ENCODE measurements at regions not wholly inside any gene's neighbourhood (a gene's known extent, or its start where the extent isn't known, plus 50 kb on each side); places are given as distances from the start of the nearest gene placed in this dataset.

- DNase-seq (no peak), ATAC-seq (no peak)
- Histone ChIP-seq H3K27ac (ENCODE audit: low read length) (no peak overlapping the region), H3K36me3 (ENCODE audit: control insufficient read depth, insufficient read depth, low read length) (no peaks in the 10 kb centered on the region), H3K4me1 (ENCODE audit: control insufficient read depth, insufficient read depth, low read length) (no peaks in the 10 kb centered on the region), H3K4me3 (ENCODE audit: low read length) (no peak overlapping the region), H3K27me3 (ENCODE audit: control insufficient read depth, insufficient read depth, low read length) (no peaks in the 10 kb centered on the region), H3K9me3 (ENCODE audit: control insufficient read depth, insufficient read depth, low read length) (no peaks in the 10 kb centered on the region)
- TF ChIP-seq CTCF (IDR thresholded peaks at IDR 0.05), result no peak
- Mint-ChIP-seq H3K36me3 (no peaks in the 10 kb centered on the region), H3K27ac (no peak overlapping the region), H3K27me3 (ENCODE audit: low read depth in 2 of 2) (no peaks in the 10 kb centered on the region), H3K9me3 (peaks cover 10% of the 10 kb centered on the region in 2 donors), H3K4me1 (no peaks in the 10 kb centered on the region), H3K4me3 (no peak overlapping the region)
- intact Hi-C loops (cut with micrococcal nuclease), result no loop called here
- WGBS (ENCODE audit: insufficient coverage), result 77% methylated on average over 5 of the region's 5 CpGs
These were observed 470.9 kb downstream of the TFAP2A start for GRCh38 chr6:9943986-9944385.

GRCh38 chr6:9943026-9943425, 471.8 kb downstream of the TFAP2A start:
- H3K36me3 ChIP-seq (ENCODE audit: control insufficient read depth, insufficient read depth, low read length), result no peaks in the 10 kb centered on the region
- 78% methylated on average over 9 of the region's 9 CpGs for WGBS (ENCODE audit: insufficient coverage)

GRCh38 chr6:9942131-9942530, 472.7 kb downstream of the TFAP2A start:
- H3K27ac Mint-ChIP-seq, result no peak overlapping the region
- 96% methylated on average over 26 of the region's 26 CpGs for WGBS (ENCODE audit: insufficient coverage)
- H3K27me3 ChIP-seq (ENCODE audit: control insufficient read depth, insufficient read depth, low read length), result no peaks in the 10 kb centered on the region
- H3K27ac ChIP-seq (ENCODE audit: low read length), result no peak overlapping the region
- DNase-seq (no peak), ATAC-seq (no peak)
- H3K9me3 Mint-ChIP-seq, result peaks cover 5 to 7% of the 10 kb centered on the region in 2 donors
- H3K4me1 ChIP-seq (ENCODE audit: control insufficient read depth, insufficient read depth, low read length), result no peaks in the 10 kb centered on the region
- no peaks in the 10 kb centered on the region for H3K9me3 ChIP-seq (ENCODE audit: control insufficient read depth, insufficient read depth, low read length)
- intact Hi-C loops (cut with micrococcal nuclease), result no loop called here
- H3K4me3 ChIP-seq (ENCODE audit: low read length), result no peak overlapping the region
- H3K36me3 ChIP-seq (ENCODE audit: control insufficient read depth, insufficient read depth, low read length), result no peaks in the 10 kb centered on the region
- no peaks in the 10 kb centered on the region for H3K36me3 Mint-ChIP-seq
- H3K4me1 Mint-ChIP-seq, result no peaks in the 10 kb centered on the region
- H3K4me3 Mint-ChIP-seq, result no peak overlapping the region
- H3K27me3 Mint-ChIP-seq (ENCODE audit: low read depth in 2 of 2), result no peaks in the 10 kb centered on the region
- TF ChIP-seq CTCF (IDR thresholded peaks at IDR 0.05), result no peak

More at GRCh38 chr6:9943026-9943425, 471.8 kb downstream of the TFAP2A start:
- Mint-ChIP-seq H3K36me3 (no peaks in the 10 kb centered on the region), H3K4me3 (no peak overlapping the region), H3K4me1 (no peaks in the 10 kb centered on the region), H3K27ac (no peak overlapping the region), H3K9me3 (peaks cover 8 to 12% of the 10 kb centered on the region in 2 donors), H3K27me3 (ENCODE audit: low read depth in 2 of 2) (no peaks in the 10 kb centered on the region)
- ATAC-seq (no peak), DNase-seq (no peak)
- H3K27ac ChIP-seq (ENCODE audit: low read length), result no peak overlapping the region
- no peaks in the 10 kb centered on the region for H3K4me1 ChIP-seq (ENCODE audit: control insufficient read depth, insufficient read depth, low read length)
- intact Hi-C loops (cut with micrococcal nuclease), result no loop called here
- no peak for TF ChIP-seq CTCF (IDR thresholded peaks at IDR 0.05)
- no peak overlapping the region for H3K4me3 ChIP-seq (ENCODE audit: low read length)
- no peaks in the 10 kb centered on the region for H3K9me3 ChIP-seq (ENCODE audit: control insufficient read depth, insufficient read depth, low read length)
- no peaks in the 10 kb centered on the region for H3K27me3 ChIP-seq (ENCODE audit: control insufficient read depth, insufficient read depth, low read length)

- no peaks in the 10 kb centered on the region for H3K27me3 ChIP-seq (ENCODE audit: control insufficient read depth, insufficient read depth, low read length)
- Mint-ChIP-seq H3K4me1 (no peaks in the 10 kb centered on the region), H3K27me3 (ENCODE audit: low read depth in 2 of 2) (no peaks in the 10 kb centered on the region), H3K9me3 (peaks cover 2 to 5% of the 10 kb centered on the region in 2 donors), H3K4me3 (no peak overlapping the region), H3K27ac (no peak overlapping the region), H3K36me3 (no peaks in the 10 kb centered on the region)
- H3K4me3 ChIP-seq (ENCODE audit: low read length), result no peak overlapping the region
- no peaks in the 10 kb centered on the region for H3K4me1 ChIP-seq (ENCODE audit: control insufficient read depth, insufficient read depth, low read length)
- H3K9me3 ChIP-seq (ENCODE audit: control insufficient read depth, insufficient read depth, low read length), result no peaks in the 10 kb centered on the region
- intact Hi-C loops (cut with micrococcal nuclease), result no loop called here
- TF ChIP-seq CTCF (IDR thresholded peaks at IDR 0.05), result no peak
- DNase-seq (no peak), ATAC-seq (no peak)
- no peaks in the 10 kb centered on the region for H3K36me3 ChIP-seq (ENCODE audit: control insufficient read depth, insufficient read depth, low read length)
- H3K27ac ChIP-seq (ENCODE audit: low read length), result no peak overlapping the region
- 91% methylated on average over 7 of the region's 7 CpGs for WGBS (ENCODE audit: insufficient coverage)
These were observed 476.1 kb downstream of the TFAP2A start for GRCh38 chr6:9938801-9939200.

All from natural killer cell (primary cell).